22Rv1 (cell line): ENCODE measurements at regions not wholly inside any gene's neighbourhood (a gene's known extent, or its start where the extent isn't known, plus 50 kb on each side); places are given as distances from the start of the nearest gene placed in this dataset.

Experiments
- H3K27ac ChIP-seq: fragments of 450-650 bp; 2 replicates; pipeline ENCODE4 v1.5.1; 2017
- CTCF ChIP-seq: fragments of 450-650 bp; IDR thresholded peaks from 2 replicates; pipeline ENCODE4 v1.5.1; 2017; ENCODE audit warnings: mild to moderate bottlenecking
- ZFX ChIP-seq: fragments of 450-650 bp; IDR thresholded peaks from 2 replicates; pipeline ENCODE4 v1.6.1; 2017; ENCODE audit warnings: antibody characterized with exemption, borderline replicate concordance

- no peak overlapping the region for H3K27ac ChIP-seq
Observed at GRCh38 chr13:54133746-54134145, 1105.1 kb downstream of the OLFM4 start.

GRCh38 chr13:54144828-54145227 is 1116.2 kb downstream of the OLFM4 start:
- no peak for TF ChIP-seq ZFX
- TF ChIP-seq CTCF: no peak
- no peak overlapping the region for H3K27ac ChIP-seq

More at GRCh38 chr13:54133746-54134145, 1105.1 kb downstream of the OLFM4 start:
- TF ChIP-seq ZFX (no peak), CTCF (no peak)

DNA sequence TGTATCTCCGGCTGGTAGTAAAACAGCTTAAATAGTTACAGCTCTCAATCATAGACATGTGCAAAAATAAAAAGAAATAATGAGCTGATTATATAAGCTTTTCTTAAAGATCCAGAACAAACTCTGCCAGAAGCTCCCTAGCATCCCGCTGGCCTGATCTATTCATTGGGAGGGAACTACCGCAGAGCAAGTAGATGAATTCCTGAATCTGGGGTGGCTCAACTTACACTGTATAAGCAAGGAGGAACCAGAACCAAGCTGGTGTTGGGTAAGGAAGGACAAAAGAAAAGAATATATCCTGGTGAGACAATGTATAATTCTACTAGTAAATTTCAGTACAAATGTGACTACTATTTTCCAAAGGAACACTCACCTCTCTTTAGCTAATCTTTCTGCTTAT is 1122.2 kb downstream of the OLFM4 start:
- H3K27ac ChIP-seq: no peak overlapping the region

DNA sequence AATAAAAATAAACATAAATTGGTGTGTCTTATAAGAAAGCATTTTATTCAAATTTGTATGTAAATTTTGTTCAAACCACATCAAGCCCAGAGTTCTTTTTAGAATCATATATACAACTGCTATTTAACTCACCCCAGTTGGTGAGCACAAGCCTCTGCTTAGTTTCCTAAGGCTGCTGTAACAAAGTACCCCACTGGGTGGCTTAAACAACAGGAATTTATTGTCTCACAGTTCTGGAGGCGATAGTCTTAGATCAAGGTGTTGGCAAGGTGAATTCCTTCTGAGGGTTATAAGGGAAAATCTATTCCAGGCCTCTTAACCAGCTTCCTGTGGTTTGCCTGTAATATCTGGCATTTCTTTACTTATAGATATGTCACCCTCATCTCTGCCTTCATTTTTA is 1133.5 kb downstream of the OLFM4 start:
- H3K27ac ChIP-seq: no peak overlapping the region
- TF ChIP-seq ZFX (no peak), CTCF (no peak)

More for the DNA sequence above, 1122.2 kb downstream of the OLFM4 start:
- TF ChIP-seq ZFX (no peak), CTCF (no peak)

- TF ChIP-seq ZFX (no peak), CTCF (no peak)
Observed at GRCh38 chr13:54165581-54166215, 1137.1 kb downstream of the OLFM4 start.

GRCh38 chr13:54173996-54174395 is 1145.4 kb downstream of the OLFM4 start:
- TF ChIP-seq CTCF (no peak), ZFX (no peak)

More at GRCh38 chr13:54165581-54166215, 1137.1 kb downstream of the OLFM4 start:
- H3K27ac ChIP-seq: no peak overlapping the region

GRCh38 chr13:54175466-54175865 is 1146.9 kb downstream of the OLFM4 start:
- no peak for TF ChIP-seq ZFX
- no peak for TF ChIP-seq CTCF
- no peak overlapping the region for H3K27ac ChIP-seq

More at GRCh38 chr13:54173996-54174395, 1145.4 kb downstream of the OLFM4 start:
- H3K27ac ChIP-seq: no peak overlapping the region
